WTC11 (cell line): ENCODE measurements at regions not wholly inside any gene's neighbourhood (a gene's known extent, or its start where the extent isn't known, plus 50 kb on each side); places are given as distances from the start of the nearest gene placed in this dataset.

Source experiments
- ATAC-seq: fragments of 200-7000 bp; cut with Tn5 transposase; 2 replicates; pipeline ENCODE4 v1.10.0; 2021; ENCODE audit warnings: mild to moderate bottlenecking, moderate library complexity
- CTCF ChIA-PET: fragments of 300-600 bp; sonication (Branson Sonifier 250); formaldehyde crosslinking; loops from one replicate; lab custom pipeline; 2021; ENCODE audit warnings: antibody characterized with exemption; lab: Charles Lee
- POLR2A ChIA-PET: fragments of 350-600 bp; sonication (Branson Sonifier 250); formaldehyde crosslinking; loops from one replicate; lab custom pipeline; 2021; ENCODE audit warnings: antibody characterized with exemption; lab: Charles Lee
- DNase-seq: peaks from one replicate; pipeline ENCODE4 v3.0.0; 2021; ENCODE audit warnings: low spot score
- H3K27ac Mint-ChIP-seq: 2 replicates; pipeline ENCODE4 v1.8.0; 2021; ENCODE audit warnings: mixed read lengths
- H3K27me3 Mint-ChIP-seq: 2 replicates; pipeline ENCODE4 v1.8.0; 2021; ENCODE audit warnings: low read depth, mild to moderate bottlenecking, moderate library complexity, mixed read lengths
- H3K36me3 Mint-ChIP-seq: 2 replicates; pipeline ENCODE4 v1.8.0; 2021; ENCODE audit warnings: mixed read lengths
- H3K4me1 Mint-ChIP-seq: 2 replicates; pipeline ENCODE4 v1.8.0; 2022; ENCODE audit warnings: mixed read lengths
- H3K4me3 Mint-ChIP-seq: 2 replicates; pipeline ENCODE4 v1.8.0; 2021; ENCODE audit warnings: mild to moderate bottlenecking, moderate library complexity, mixed read lengths
- H3K9me3 Mint-ChIP-seq: 2 replicates; pipeline ENCODE4 v1.8.0; 2021; ENCODE audit warnings: mixed read lengths
- AR ChIP-seq: fragments of 250-450 bp; sonication (Bioruptor Pico); IDR thresholded peaks from 2 replicates; pipeline ENCODE4 v1.9.0; 2021; ENCODE audit warnings: mild to moderate bottlenecking
- ETV6 ChIP-seq: sonication (generic); formaldehyde crosslinking; IDR thresholded peaks from 2 replicates; pipeline ENCODE4 v1.8.1; 2022; ENCODE audit warnings: mild to moderate bottlenecking, missing genetic modification reagents
- GTF2I ChIP-seq: fragments of 250-450 bp; sonication (Bioruptor Pico); conservative IDR thresholded peaks from 2 replicates; pipeline ENCODE4 v1.4.0; 2021; ENCODE audit warnings: mild to moderate bottlenecking
- MXD4 ChIP-seq: fragments of 250-450 bp; sonication (Bioruptor Pico); IDR thresholded peaks from 2 replicates; pipeline ENCODE4 v1.8.0; 2021; ENCODE audit warnings: mild to moderate bottlenecking, moderate library complexity, borderline replicate concordance
- NFE2L1 ChIP-seq: sonication (generic); formaldehyde crosslinking; IDR thresholded peaks from 2 replicates; pipeline ENCODE4 v1.8.1; 2023; ENCODE audit warnings: missing genetic modification reagents
- STAT6 ChIP-seq: sonication (generic); formaldehyde crosslinking; conservative IDR thresholded peaks from 2 replicates; pipeline ENCODE4 v1.8.1; 2023; ENCODE audit warnings: mild to moderate bottlenecking, low read depth, missing genetic modification reagents, moderate library complexity
- ZNF121 ChIP-seq: sonication (generic); formaldehyde crosslinking; IDR thresholded peaks from 2 replicates; pipeline ENCODE4 v1.8.0; 2023; ENCODE audit warnings: missing genetic modification reagents
- ZNF263 ChIP-seq: sonication (generic); formaldehyde crosslinking; IDR thresholded peaks from 2 replicates; pipeline ENCODE4 v1.8.1; 2022; ENCODE audit warnings: low read depth, mild to moderate bottlenecking, moderate library complexity, missing genetic modification reagents
- ZNF512 ChIP-seq: sonication (generic); formaldehyde crosslinking; IDR thresholded peaks from 2 replicates; pipeline ENCODE4 v1.8.1; 2022; ENCODE audit warnings: missing genetic modification reagents, borderline replicate concordance
- ZNF532 ChIP-seq: fragments of 250-450 bp; sonication (Bioruptor Pico); IDR thresholded peaks from 2 replicates; pipeline ENCODE4 v1.9.0; 2021; ENCODE audit warnings: mild to moderate bottlenecking, borderline replicate concordance

- ATAC-seq = no peak
- H3K36me3 Mint-ChIP-seq = no peaks in the 10 kb centered on the region
- no peak for TF ChIP-seq NFE2L1 (CRISPR knock-in tag)
- no peak for TF ChIP-seq ETV6 (CRISPR knock-in tag)
- TF ChIP-seq, all 79 proteins: peak for 0
- ChIA-PET CTCF (interaction anchor here (1.0 kb wide), 1 partner anchor 83 kb away, joined by 3 read pairs; no protein-coding TSS in a partner anchor), POLR2A (no interaction called here)
- Mint-ChIP-seq H3K9me3 (peaks cover 35% of the 10 kb centered on the region), H3K4me3 (no peak overlapping the region), H3K27me3 (peaks cover 3% of the 10 kb centered on the region; the same call in 1 of the 2 replicates), H3K27ac (no peak overlapping the region), H3K4me1 (no peaks in the 10 kb centered on the region)
- no peak for DNase-seq
These were observed 367.5 kb upstream of the GATB start for GRCh38 chr4:152128356-152128755.

- ChIA-PET CTCF (no interaction called here), POLR2A (no interaction called here)
- H3K4me3 Mint-ChIP-seq = no peak overlapping the region
- no peak overlapping the region for H3K27ac Mint-ChIP-seq
- ATAC-seq = no peak
- H3K27me3 Mint-ChIP-seq = peaks cover 3% of the 10 kb centered on the region; the same call in 1 of the 2 replicates
- TF ChIP-seq ZNF512 (CRISPR knock-in tag) (no peak), ZNF121 (CRISPR knock-in tag) (no peak), GTF2I (CRISPR knock-in tag) (no peak), STAT6 (CRISPR knock-in tag) (no peak), ZNF532 (no peak), ZNF263 (CRISPR knock-in tag) (no peak), NFE2L1 (CRISPR knock-in tag) (no peak), MXD4 (no peak), AR (CRISPR knock-in tag) (no peak)
- DNase-seq = no peak
- H3K9me3 Mint-ChIP-seq = peaks cover 47% of the 10 kb centered on the region
- H3K4me1 Mint-ChIP-seq = no peaks in the 10 kb centered on the region
- no peaks in the 10 kb centered on the region for H3K36me3 Mint-ChIP-seq
These were observed 365.4 kb upstream of the GATB start for GRCh38 chr4:152126238-152126637.
